HUES6 (cell line): ENCODE measurements at regions not wholly inside any gene's neighbourhood (a gene's known extent, or its start where the extent isn't known, plus 50 kb on each side); places are given as distances from the start of the nearest gene placed in this dataset.

Experiments
- H3K27ac ChIP-seq: 2 replicates; pipeline ENCODE4 v1.7.0; 2013; ENCODE audit warnings: low read depth, mild to moderate bottlenecking, low read length, inconsistent platforms
- H3K27me3 ChIP-seq: 2 replicates; pipeline ENCODE4 v1.6.1; 2013; ENCODE audit warnings: low read length; ENCODE audit not compliant: control insufficient read depth, insufficient read depth
- H3K36me3 ChIP-seq: 2 replicates; pipeline ENCODE4 v1.6.1; 2013; ENCODE audit warnings: low read length; ENCODE audit not compliant: control insufficient read depth, insufficient read depth
- H3K4me1 ChIP-seq: 2 replicates; pipeline ENCODE4 v1.6.1; 2013; ENCODE audit warnings: low read length; ENCODE audit not compliant: control insufficient read depth, insufficient read depth
- H3K4me3 ChIP-seq: 2 replicates; pipeline ENCODE4 v1.5.1; 2013; ENCODE audit warnings: low read depth, low read length
- H3K9ac ChIP-seq: one replicate; pipeline ENCODE4 v1.6.1; 2013; ENCODE audit warnings: mild to moderate bottlenecking, low read length
- H3K9me3 ChIP-seq: 2 replicates; pipeline ENCODE4 v1.6.1; 2013; ENCODE audit warnings: low read depth, low read length; ENCODE audit not compliant: control insufficient read depth, insufficient read depth

- H3K27me3 ChIP-seq, result no peaks in the 10 kb centered on the region
These were observed 230.7 kb downstream of the HLX start for GRCh38 chr1:221109930-221110329.

GRCh38 chr1:221117133-221117532 is 237.9 kb downstream of the HLX start:
- no peaks in the 10 kb centered on the region for H3K36me3 ChIP-seq
- H3K4me3 ChIP-seq, result no peak overlapping the region
- no peaks in the 10 kb centered on the region for H3K27me3 ChIP-seq
- H3K9ac ChIP-seq, result no peak overlapping the region
- H3K27ac ChIP-seq, result no peak overlapping the region
- H3K9me3 ChIP-seq, result peaks cover 5% of the 10 kb centered on the region; the same call in 1 of the 2 replicates
- H3K4me1 ChIP-seq, result no peaks in the 10 kb centered on the region

More at GRCh38 chr1:221109930-221110329, 230.7 kb downstream of the HLX start:
- H3K36me3 ChIP-seq, result no peaks in the 10 kb centered on the region
- no peak overlapping the region for H3K9ac ChIP-seq
- H3K4me1 ChIP-seq, result no peaks in the 10 kb centered on the region
- no peaks in the 10 kb centered on the region for H3K9me3 ChIP-seq
- no peak overlapping the region for H3K27ac ChIP-seq
- H3K4me3 ChIP-seq, result no peak overlapping the region

GRCh38 chr1:221117548-221117951 is 238.3 kb downstream of the HLX start:
- Histone ChIP-seq H3K4me1 (no peaks in the 10 kb centered on the region), H3K9me3 (peaks cover 5% of the 10 kb centered on the region; the same call in 1 of the 2 replicates), H3K4me3 (no peak overlapping the region), H3K27me3 (no peaks in the 10 kb centered on the region), H3K27ac (no peak overlapping the region), H3K9ac (no peak overlapping the region), H3K36me3 (no peaks in the 10 kb centered on the region)

- no peaks in the 10 kb centered on the region for H3K27me3 ChIP-seq
- no peak overlapping the region for H3K9ac ChIP-seq
- no peaks in the 10 kb centered on the region for H3K36me3 ChIP-seq
- H3K9me3 ChIP-seq, result peaks cover 5% of the 10 kb centered on the region; the same call in 1 of the 2 replicates
- H3K27ac ChIP-seq, result no peak overlapping the region
- no peak overlapping the region for H3K4me3 ChIP-seq
- no peaks in the 10 kb centered on the region for H3K4me1 ChIP-seq
These were observed 239.1 kb downstream of the HLX start for GRCh38 chr1:221118176-221118937.

- H3K27me3 ChIP-seq, result no peaks in the 10 kb centered on the region
- no peaks in the 10 kb centered on the region for H3K4me1 ChIP-seq
- peaks cover 5% of the 10 kb centered on the region; the same call in 1 of the 2 replicates for H3K9me3 ChIP-seq
- no peak overlapping the region for H3K9ac ChIP-seq
- no peaks in the 10 kb centered on the region for H3K36me3 ChIP-seq
- no peak overlapping the region for H3K4me3 ChIP-seq
- no peak overlapping the region for H3K27ac ChIP-seq
These were observed 239.7 kb downstream of the HLX start for GRCh38 chr1:221118938-221119320.

- H3K27me3 ChIP-seq, result no peaks in the 10 kb centered on the region
- H3K36me3 ChIP-seq, result no peaks in the 10 kb centered on the region
- H3K9ac ChIP-seq, result no peak overlapping the region
These were observed 243.3 kb downstream of the HLX start for GRCh38 chr1:221122501-221122900.

GRCh38 chr1:221125976-221126375 is 246.7 kb downstream of the HLX start:
- Histone ChIP-seq H3K9me3 (peaks cover 7% of the 10 kb centered on the region; the same call in 1 of the 2 replicates), H3K27ac (no peak overlapping the region), H3K27me3 (no peaks in the 10 kb centered on the region), H3K4me1 (no peaks in the 10 kb centered on the region), H3K4me3 (no peak overlapping the region), H3K9ac (no peak overlapping the region), H3K36me3 (no peaks in the 10 kb centered on the region)

More at GRCh38 chr1:221122501-221122900, 243.3 kb downstream of the HLX start:
- H3K4me1 ChIP-seq, result no peaks in the 10 kb centered on the region
- H3K4me3 ChIP-seq, result no peak overlapping the region
- H3K9me3 ChIP-seq, result peaks cover 5% of the 10 kb centered on the region; the same call in 1 of the 2 replicates
- H3K27ac ChIP-seq, result no peak overlapping the region

GRCh38 chr1:221137666-221138065 is 258.4 kb downstream of the HLX start:
- H3K27me3 ChIP-seq, result no peaks in the 10 kb centered on the region
- peaks cover 5% of the 10 kb centered on the region; the same call in 1 of the 2 replicates for H3K9me3 ChIP-seq
- H3K4me1 ChIP-seq, result no peaks in the 10 kb centered on the region
- H3K36me3 ChIP-seq, result no peaks in the 10 kb centered on the region
- no peak overlapping the region for H3K4me3 ChIP-seq
- no peak overlapping the region for H3K27ac ChIP-seq
- no peak overlapping the region for H3K9ac ChIP-seq

- no peak overlapping the region for H3K4me3 ChIP-seq
- H3K27ac ChIP-seq, result no peak overlapping the region
- no peaks in the 10 kb centered on the region for H3K4me1 ChIP-seq
- no peak overlapping the region for H3K9ac ChIP-seq
- no peaks in the 10 kb centered on the region for H3K27me3 ChIP-seq
- peaks cover 5% of the 10 kb centered on the region; the same call in 1 of the 2 replicates for H3K9me3 ChIP-seq
- H3K36me3 ChIP-seq, result no peaks in the 10 kb centered on the region
These were observed 259.3 kb downstream of the HLX start for GRCh38 chr1:221138516-221138915.

GRCh38 chr1:221139991-221140390 is 260.7 kb downstream of the HLX start:
- no peaks in the 10 kb centered on the region for H3K4me1 ChIP-seq
- H3K36me3 ChIP-seq, result no peaks in the 10 kb centered on the region
- no peak overlapping the region for H3K4me3 ChIP-seq
- no peaks in the 10 kb centered on the region for H3K27me3 ChIP-seq
- no peak overlapping the region for H3K27ac ChIP-seq
- H3K9me3 ChIP-seq, result peaks cover 5% of the 10 kb centered on the region; the same call in 1 of the 2 replicates
- no peak overlapping the region for H3K9ac ChIP-seq

- no peak overlapping the region for H3K9ac ChIP-seq
- no peaks in the 10 kb centered on the region for H3K36me3 ChIP-seq
- H3K9me3 ChIP-seq, result peaks cover 5% of the 10 kb centered on the region; the same call in 1 of the 2 replicates
- H3K27ac ChIP-seq, result no peak overlapping the region
- no peaks in the 10 kb centered on the region for H3K4me1 ChIP-seq
- no peaks in the 10 kb centered on the region for H3K27me3 ChIP-seq
- H3K4me3 ChIP-seq, result no peak overlapping the region
These were observed 261.9 kb downstream of the HLX start for GRCh38 chr1:221141096-221141495.
